ENCODE measurements at regions not wholly inside any gene's neighbourhood (a gene's known extent, or its start where the extent isn't known, plus 50 kb on each side); places are given as distances from the start of the nearest gene placed in this dataset.
"Not testable (repeated sequence)": the region's sequence is repeated elsewhere in the genome, so short reads cannot be mapped to it uniquely, and the experiment has no call there.

GRCh38 chr9:65385655-65386024, 100.6 kb upstream of the FOXD4L5 start:
- not testable (repeated sequence) for DNase-seq (ENCODE audit: low spot score, unreplicated experiment)
- peaks cover 22% of the 10 kb centered on the region for H3K9me3 Mint-ChIP-seq (ENCODE audit: low read depth)

GRCh38 chr9:65384759-65385654, 100.0 kb upstream of the FOXD4L5 start:
- H3K4me1 Mint-ChIP-seq (ENCODE audit: low read depth); H3K4me3 Mint-ChIP-seq (ENCODE audit: low read depth); DNase-seq (ENCODE audit: low spot score, unreplicated experiment); H3K27me3 Mint-ChIP-seq; H3K36me3 Mint-ChIP-seq (ENCODE audit: insufficient read depth); H3K27ac Mint-ChIP-seq: not testable (repeated sequence)
- H3K9me3 Mint-ChIP-seq (ENCODE audit: low read depth) = peaks cover 22% of the 10 kb centered on the region

More at GRCh38 chr9:65385655-65386024, 100.6 kb upstream of the FOXD4L5 start:
- not testable (repeated sequence) for H3K27me3 Mint-ChIP-seq; H3K4me1 Mint-ChIP-seq (ENCODE audit: low read depth); H3K27ac Mint-ChIP-seq; H3K36me3 Mint-ChIP-seq (ENCODE audit: insufficient read depth); H3K4me3 Mint-ChIP-seq (ENCODE audit: low read depth)

GRCh38 chr9:65384066-65384465, 99.1 kb upstream of the FOXD4L5 start:
- peaks cover 18% of the 10 kb centered on the region for H3K9me3 Mint-ChIP-seq (ENCODE audit: low read depth)
- DNase-seq (ENCODE audit: low spot score, unreplicated experiment); H3K36me3 Mint-ChIP-seq (ENCODE audit: insufficient read depth); H3K27ac Mint-ChIP-seq; H3K27me3 Mint-ChIP-seq; H3K4me1 Mint-ChIP-seq (ENCODE audit: low read depth); H3K4me3 Mint-ChIP-seq (ENCODE audit: low read depth): not testable (repeated sequence)

- H3K36me3 Mint-ChIP-seq (ENCODE audit: insufficient read depth); H3K27ac Mint-ChIP-seq; H3K4me3 Mint-ChIP-seq (ENCODE audit: low read depth); H3K27me3 Mint-ChIP-seq; H3K4me1 Mint-ChIP-seq (ENCODE audit: low read depth); DNase-seq (ENCODE audit: low spot score, unreplicated experiment): not testable (repeated sequence)
- H3K9me3 Mint-ChIP-seq (ENCODE audit: low read depth) = peaks cover 18% of the 10 kb centered on the region
Observed at GRCh38 chr9:65383646-65384045, 98.6 kb upstream of the FOXD4L5 start.

GRCh38 chr9:65382701-65383318, 97.8 kb upstream of the FOXD4L5 start:
- not testable (repeated sequence) for H3K27me3 Mint-ChIP-seq; H3K4me1 Mint-ChIP-seq (ENCODE audit: low read depth); H3K36me3 Mint-ChIP-seq (ENCODE audit: insufficient read depth); H3K27ac Mint-ChIP-seq; H3K4me3 Mint-ChIP-seq (ENCODE audit: low read depth); DNase-seq (ENCODE audit: low spot score, unreplicated experiment)
- H3K9me3 Mint-ChIP-seq (ENCODE audit: low read depth) = peaks cover 18% of the 10 kb centered on the region

Data from progenitor cell of endocrine pancreas (in vitro differentiated cells).